GM12878 (cell line): ENCODE measurements at regions not wholly inside any gene's neighbourhood (a gene's known extent, or its start where the extent isn't known, plus 50 kb on each side); places are given as distances from the start of the nearest gene placed in this dataset.

ENCODE experiments used
- ATAC-seq: fragments of 200-7000 bp; cut with Tn5 transposase; 3 replicates; pipeline ENCODE4 v1.9.1; 2020; ENCODE audit warnings: mild to moderate bottlenecking, moderate library complexity
- BruUV-seq: library from RNA; stranded (reverse); fragments of 400-500 nt; replicated peaks from 2 replicates; lab custom pipeline; 2021; lab: Mats Ljungman, UMichigan
- CTCF ChIA-PET: fragments of 300-600 bp; sonication (Branson Sonifier 250); formaldehyde crosslinking; extraction: SDS; loops from one replicate; lab custom pipeline; 2021; ENCODE audit warnings: inconsistent platforms; lab: Yijun Ruan, JAX
- POLR2A ChIA-PET: fragments of 350-600 bp; formaldehyde crosslinking; extraction: SDS; loops from one replicate; lab custom pipeline; 2021; ENCODE audit warnings: inconsistent platforms; lab: Charles Lee
- RAD21 ChIA-PET: fragments of 300-600 bp; sonication (Branson Sonifier 250); formaldehyde crosslinking; loops from one replicate; lab custom pipeline; 2023; ENCODE audit warnings: antibody characterized with exemption; ENCODE audit not compliant: unreplicated experiment; lab: Charles Lee
- SMC1A ChIA-PET: fragments of 300-600 bp; sonication (Branson Sonifier 250); formaldehyde crosslinking; loops from one replicate; lab custom pipeline; 2023; ENCODE audit not compliant: unreplicated experiment, uncharacterized antibody; lab: Charles Lee
- DNase-seq: peaks from one replicate; pipeline ENCODE4 v3.0.0-alpha.2; 2011; ENCODE audit warnings: low read depth, low spot score
- FAIRE-seq: peaks from 3 replicates; lab custom pipeline; 2011; peaks lifted over from hg19 to GRCh38; lab: Jason Lieb, UNC
- H2AFZ ChIP-seq: 2 replicates; pipeline ENCODE4 v1.6.0; 2011; ENCODE audit warnings: low read depth, low read length, control low read depth; ENCODE audit not compliant: control insufficient read depth
- H3K27ac ChIP-seq: 2 replicates; pipeline ENCODE4 v1.5.1; 2011; ENCODE audit warnings: control low read depth; ENCODE audit not compliant: control insufficient read depth, insufficient read depth
- H3K27me3 ChIP-seq, 2 experiments: replicated peaks in 1 of 2; 2 replicates each; pipeline versions ENCODE4 v1.6.0 to v1.6.1; 2011; ENCODE audit warnings: low read length in 1 of 2; ENCODE audit not compliant: control insufficient read depth in 2 of 2, insufficient read depth in 2 of 2
- H3K36me3 ChIP-seq, 2 experiments: 2 replicates each; pipeline ENCODE4 v1.5.1; 2011; ENCODE audit warnings: low read length in 1 of 2; ENCODE audit not compliant: control insufficient read depth in 2 of 2, insufficient read depth in 2 of 2
- H3K4me1 ChIP-seq: 2 replicates; pipeline ENCODE4 v1.6.1; 2011; ENCODE audit warnings: mild to moderate bottlenecking, low read length, moderate library complexity, mixed read lengths; ENCODE audit not compliant: control insufficient read depth, insufficient read depth
- H3K4me2 ChIP-seq: 2 replicates; pipeline ENCODE4 v1.6.0; 2011; ENCODE audit warnings: control low read depth; ENCODE audit not compliant: control insufficient read depth, insufficient read depth
- H3K4me3 ChIP-seq: fragments of 200-600 bp; sonication (generic); 2 replicates; pipeline ENCODE4 v1.5.1; 2016
- H3K79me2 ChIP-seq: 2 replicates; pipeline ENCODE4 v1.6.0; 2011; ENCODE audit warnings: low read length; ENCODE audit not compliant: control insufficient read depth, insufficient read depth
- H3K9ac ChIP-seq: 2 replicates; pipeline ENCODE4 v1.8.0; 2011; ENCODE audit warnings: low read length, control low read depth, mixed read lengths; ENCODE audit not compliant: control insufficient read depth, insufficient read depth
- H3K9me3 ChIP-seq: replicated peaks from 3 replicates; pipeline ENCODE4 v1.5.1; 2011; ENCODE audit warnings: mild to moderate bottlenecking, low read length; ENCODE audit not compliant: control insufficient read depth, insufficient read depth
- H4K20me1 ChIP-seq: 2 replicates; pipeline ENCODE4 v1.6.0; 2011; ENCODE audit not compliant: control insufficient read depth, insufficient read depth
- ESRRA ChIP-seq: IDR thresholded peaks from 2 replicates; pipeline ENCODE4 v1.6.1; 2012; ENCODE audit warnings: mild to moderate bottlenecking, low read length, improper control_type of control experiment
- IRF4 ChIP-seq: IDR thresholded peaks from 2 replicates; pipeline ENCODE4 v1.6.1; 2011; ENCODE audit warnings: low read depth, low read length
- NR2C2 ChIP-seq: IDR thresholded peaks from 2 replicates; pipeline ENCODE4 v1.6.1; 2011; ENCODE audit warnings: borderline replicate concordance, low read depth; ENCODE audit not compliant: control insufficient read depth, insufficient read length
- WGBS: methylation state at CpG from one replicate; pipeline ENCODE4 v1.1.6; 2016; ENCODE audit warnings: low lambda C conversion rate; ENCODE audit not compliant: insufficient replicate concordance, insufficient coverage; ENCODE audit errors: missing lambda C conversion rate; 5-methylcytosine and 5-hydroxymethylcytosine counted together
- in situ Hi-C: fragments of 300-500 bp; cut with MboI; formaldehyde crosslinking; loops from 9 replicates; pipeline ENCODE4 v1.14.3; 2018; ENCODE audit warnings: mixed read lengths
- intact Hi-C: fragments of 100-400 bp; cut with micrococcal nuclease; formaldehyde crosslinking; loops from one replicate; pipeline ENCODE4 v1.14.2; 2022; ENCODE audit not compliant: unreplicated experiment
- TF ChIP-seq, protein P1 (sequence below): IDR thresholded peaks from 2 replicates; pipeline ENCODE4 v1.6.1; 2012; ENCODE audit warnings: improper control_type of control experiment, low read depth, low read length; ENCODE audit not compliant: insufficient replicate concordance

DNA sequence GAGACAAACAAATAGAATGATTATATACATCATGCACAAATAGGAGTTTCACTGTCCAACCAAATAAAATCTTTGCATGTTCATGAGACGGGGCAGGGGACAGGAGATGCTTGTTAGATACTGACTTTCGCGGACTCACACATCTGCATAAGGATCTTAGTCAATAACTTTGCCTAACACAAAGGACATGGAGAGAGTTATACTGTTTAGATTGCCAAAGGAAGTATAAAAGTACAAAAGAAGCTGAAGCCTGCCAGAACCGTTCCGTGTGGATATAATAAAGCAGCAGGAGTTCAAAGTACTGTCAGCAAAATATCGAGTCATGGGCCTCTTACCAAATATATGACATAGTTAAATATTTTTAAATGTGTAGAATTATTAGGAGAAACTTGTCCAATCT, 1148.4 kb downstream of the EFNA5 start:
- no peaks in the 10 kb centered on the region for H3K79me2 ChIP-seq
- H3K36me3 ChIP-seq = no peaks in the 10 kb centered on the region
- H4K20me1 ChIP-seq = no peaks in the 10 kb centered on the region
- no peaks in the 10 kb centered on the region for H3K4me1 ChIP-seq
- no peak overlapping the region for H3K4me2 ChIP-seq
- H2AFZ ChIP-seq = no peak overlapping the region
- CTCF ChIA-PET = no interaction called here
- BruUV-seq = no TSS peak
- intact Hi-C loops (no loop called here), in situ Hi-C loops (no loop called here)
- DNase-seq = no peak
- H3K27ac ChIP-seq = no peak overlapping the region
- SMC1A ChIA-PET = no interaction called here
- POLR2A ChIA-PET = no interaction called here
- H3K9me3 ChIP-seq = no peaks in the 10 kb centered on the region
- H3K4me3 ChIP-seq = no peak overlapping the region
- H3K9ac ChIP-seq = no peak overlapping the region
- no peaks in the 10 kb centered on the region for H3K27me3 ChIP-seq
- RAD21 ChIA-PET = no interaction called here
- 27% methylated on average over 6 of the region's 6 CpGs for WGBS
- TF ChIP-seq NR2C2 (no peak), IRF4 (no peak), ESRRA (no peak)
- TF ChIP-seq, protein P1, sequence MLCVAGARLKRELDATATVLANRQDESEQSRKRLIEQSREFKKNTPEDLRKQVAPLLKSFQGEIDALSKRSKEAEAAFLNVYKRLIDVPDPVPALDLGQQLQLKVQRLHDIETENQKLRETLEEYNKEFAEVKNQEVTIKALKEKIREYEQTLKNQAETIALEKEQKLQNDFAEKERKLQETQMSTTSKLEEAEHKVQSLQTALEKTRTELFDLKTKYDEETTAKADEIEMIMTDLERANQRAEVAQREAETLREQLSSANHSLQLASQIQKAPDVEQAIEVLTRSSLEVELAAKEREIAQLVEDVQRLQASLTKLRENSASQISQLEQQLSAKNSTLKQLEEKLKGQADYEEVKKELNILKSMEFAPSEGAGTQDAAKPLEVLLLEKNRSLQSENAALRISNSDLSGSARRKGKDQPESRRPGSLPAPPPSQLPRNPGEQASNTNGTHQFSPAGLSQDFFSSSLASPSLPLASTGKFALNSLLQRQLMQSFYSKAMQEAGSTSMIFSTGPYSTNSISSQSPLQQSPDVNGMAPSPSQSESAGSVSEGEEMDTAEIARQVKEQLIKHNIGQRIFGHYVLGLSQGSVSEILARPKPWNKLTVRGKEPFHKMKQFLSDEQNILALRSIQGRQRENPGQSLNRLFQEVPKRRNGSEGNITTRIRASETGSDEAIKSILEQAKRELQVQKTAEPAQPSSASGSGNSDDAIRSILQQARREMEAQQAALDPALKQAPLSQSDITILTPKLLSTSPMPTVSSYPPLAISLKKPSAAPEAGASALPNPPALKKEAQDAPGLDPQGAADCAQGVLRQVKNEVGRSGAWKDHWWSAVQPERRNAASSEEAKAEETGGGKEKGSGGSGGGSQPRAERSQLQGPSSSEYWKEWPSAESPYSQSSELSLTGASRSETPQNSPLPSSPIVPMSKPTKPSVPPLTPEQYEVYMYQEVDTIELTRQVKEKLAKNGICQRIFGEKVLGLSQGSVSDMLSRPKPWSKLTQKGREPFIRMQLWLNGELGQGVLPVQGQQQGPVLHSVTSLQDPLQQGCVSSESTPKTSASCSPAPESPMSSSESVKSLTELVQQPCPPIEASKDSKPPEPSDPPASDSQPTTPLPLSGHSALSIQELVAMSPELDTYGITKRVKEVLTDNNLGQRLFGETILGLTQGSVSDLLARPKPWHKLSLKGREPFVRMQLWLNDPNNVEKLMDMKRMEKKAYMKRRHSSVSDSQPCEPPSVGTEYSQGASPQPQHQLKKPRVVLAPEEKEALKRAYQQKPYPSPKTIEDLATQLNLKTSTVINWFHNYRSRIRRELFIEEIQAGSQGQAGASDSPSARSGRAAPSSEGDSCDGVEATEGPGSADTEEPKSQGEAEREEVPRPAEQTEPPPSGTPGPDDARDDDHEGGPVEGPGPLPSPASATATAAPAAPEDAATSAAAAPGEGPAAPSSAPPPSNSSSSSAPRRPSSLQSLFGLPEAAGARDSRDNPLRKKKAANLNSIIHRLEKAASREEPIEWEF = no peak
- FAIRE-seq = no peak
- ATAC-seq = no peak
